COLO829 (cell line): ENCODE measurements at regions not wholly inside any gene's neighbourhood (a gene's known extent, or its start where the extent isn't known, plus 50 kb on each side); places are given as distances from the start of the nearest gene placed in this dataset.

ENCODE experiments used
- DNase-seq: peaks from one replicate; pipeline ENCODE4 v3.0.0; 2012; ENCODE audit warnings: low spot score

- DNase-seq = no peak
Observed at GRCh38 chr3:124091716-124092115, 99.8 kb upstream of the ROPN1 start.

- DNase-seq = no peak
Observed at GRCh38 chr3:124092811-124093210, 100.9 kb upstream of the ROPN1 start.

- no peak for DNase-seq
Observed at GRCh38 chr3:124094496-124094895, 102.6 kb upstream of the ROPN1 start.

GRCh38 chr3:124097362-124098131 lies 105.6 kb upstream of the ROPN1 start:
- DNase-seq = no peak

GRCh38 chr3:124101643-124102042 lies 109.7 kb upstream of the ROPN1 start:
- no peak for DNase-seq

- DNase-seq = no peak
Observed at GRCh38 chr3:124107104-124107890, 115.4 kb upstream of the ROPN1 start.

GRCh38 chr3:124108446-124108845 lies 116.5 kb upstream of the ROPN1 start:
- DNase-seq = no peak

- no peak for DNase-seq
Observed at GRCh38 chr3:124113485-124113884, 121.6 kb upstream of the ROPN1 start.

GRCh38 chr3:124115279-124115678 lies 123.4 kb upstream of the ROPN1 start:
- no peak for DNase-seq

GRCh38 chr3:124115956-124116355 lies 124.0 kb upstream of the ROPN1 start:
- DNase-seq = no peak

- DNase-seq = no peak
Observed at GRCh38 chr3:124116906-124117305, 125.0 kb upstream of the ROPN1 start.

GRCh38 chr3:124117486-124117885 lies 125.6 kb upstream of the ROPN1 start:
- peak; percentile 82 for DNase-seq

- peak; percentile 52 for DNase-seq
Observed at GRCh38 chr3:124118397-124118796, 126.5 kb upstream of the ROPN1 start.

GRCh38 chr3:124119056-124119716 lies 127.3 kb upstream of the ROPN1 start:
- DNase-seq = no peak

GRCh38 chr3:124121379-124122312 lies 129.7 kb upstream of the ROPN1 start:
- no peak for DNase-seq

GRCh38 chr3:124125315-124125714 lies 133.4 kb upstream of the ROPN1 start:
- no peak for DNase-seq

GRCh38 chr3:124126436-124127023 lies 134.6 kb upstream of the ROPN1 start:
- no peak for DNase-seq

GRCh38 chr3:124131158-124131557 lies 139.2 kb upstream of the ROPN1 start:
- DNase-seq = no peak

GRCh38 chr3:124131580-124131979 lies 139.7 kb upstream of the ROPN1 start:
- no peak for DNase-seq

GRCh38 chr3:124132813-124133212 lies 140.9 kb upstream of the ROPN1 start:
- DNase-seq = no peak

GRCh38 chr3:124133366-124133940 lies 141.5 kb upstream of the ROPN1 start:
- DNase-seq = no peak
